Fibroblast of the aortic adventitia (primary cell): ENCODE measurements at regions not wholly inside any gene's neighbourhood (a gene's known extent, or its start where the extent isn't known, plus 50 kb on each side); places are given as distances from the start of the nearest gene placed in this dataset.
"Not testable (repeated sequence)": the region's sequence is repeated elsewhere in the genome, so short reads cannot be mapped to it uniquely, and the experiment has no call there.

Source experiments
- DNase-seq: peaks from one replicate; pipeline ENCODE4 v3.0.0-alpha.2; 2010; ENCODE audit warnings: low read depth
- H3K4me3 ChIP-seq: 2 replicates; pipeline ENCODE4 v1.5.1; 2011; ENCODE audit warnings: low read depth, mild to moderate bottlenecking, control low read depth, low read length, moderate library complexity
- TF ChIP-seq, protein P1 (sequence below): IDR thresholded peaks from 2 replicates; pipeline ENCODE4 v1.5.1; 2011; ENCODE audit warnings: mild to moderate bottlenecking, low read length, control low read depth, inconsistent platforms; ENCODE audit not compliant: insufficient read depth

DNA sequence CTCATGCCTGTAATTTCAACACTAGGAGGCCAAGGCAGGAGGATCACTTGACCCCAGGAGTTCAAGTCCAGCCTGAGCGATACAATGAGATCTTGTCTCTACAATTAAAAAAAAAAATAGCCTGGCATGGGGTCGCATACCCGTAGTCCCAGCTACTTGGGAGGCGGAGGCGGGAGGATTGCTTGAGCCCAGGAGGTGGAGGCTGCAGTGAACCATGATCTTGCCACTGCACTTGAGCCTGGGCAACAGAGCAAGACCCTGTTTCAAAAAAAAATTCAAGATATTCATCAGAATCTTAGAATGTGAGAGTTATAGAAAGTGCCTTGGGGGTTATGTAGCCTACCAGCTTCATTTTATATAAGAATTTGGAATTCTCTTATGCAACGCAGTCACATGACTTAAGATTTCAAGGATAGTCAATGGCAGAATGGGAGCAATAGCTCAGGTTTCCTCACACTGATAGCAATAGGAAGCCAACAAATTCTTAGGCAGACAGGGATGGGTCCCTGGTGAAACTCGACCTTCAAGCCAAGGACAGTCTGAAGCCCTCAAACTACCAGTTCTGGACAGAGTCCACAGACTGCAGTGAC, 462.5 kb downstream of the SETD4 start:
- TF ChIP-seq, protein P1, sequence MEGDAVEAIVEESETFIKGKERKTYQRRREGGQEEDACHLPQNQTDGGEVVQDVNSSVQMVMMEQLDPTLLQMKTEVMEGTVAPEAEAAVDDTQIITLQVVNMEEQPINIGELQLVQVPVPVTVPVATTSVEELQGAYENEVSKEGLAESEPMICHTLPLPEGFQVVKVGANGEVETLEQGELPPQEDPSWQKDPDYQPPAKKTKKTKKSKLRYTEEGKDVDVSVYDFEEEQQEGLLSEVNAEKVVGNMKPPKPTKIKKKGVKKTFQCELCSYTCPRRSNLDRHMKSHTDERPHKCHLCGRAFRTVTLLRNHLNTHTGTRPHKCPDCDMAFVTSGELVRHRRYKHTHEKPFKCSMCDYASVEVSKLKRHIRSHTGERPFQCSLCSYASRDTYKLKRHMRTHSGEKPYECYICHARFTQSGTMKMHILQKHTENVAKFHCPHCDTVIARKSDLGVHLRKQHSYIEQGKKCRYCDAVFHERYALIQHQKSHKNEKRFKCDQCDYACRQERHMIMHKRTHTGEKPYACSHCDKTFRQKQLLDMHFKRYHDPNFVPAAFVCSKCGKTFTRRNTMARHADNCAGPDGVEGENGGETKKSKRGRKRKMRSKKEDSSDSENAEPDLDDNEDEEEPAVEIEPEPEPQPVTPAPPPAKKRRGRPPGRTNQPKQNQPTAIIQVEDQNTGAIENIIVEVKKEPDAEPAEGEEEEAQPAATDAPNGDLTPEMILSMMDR = no peak
- DNase-seq = no peak
- no peak overlapping the region for H3K4me3 ChIP-seq

DNA sequence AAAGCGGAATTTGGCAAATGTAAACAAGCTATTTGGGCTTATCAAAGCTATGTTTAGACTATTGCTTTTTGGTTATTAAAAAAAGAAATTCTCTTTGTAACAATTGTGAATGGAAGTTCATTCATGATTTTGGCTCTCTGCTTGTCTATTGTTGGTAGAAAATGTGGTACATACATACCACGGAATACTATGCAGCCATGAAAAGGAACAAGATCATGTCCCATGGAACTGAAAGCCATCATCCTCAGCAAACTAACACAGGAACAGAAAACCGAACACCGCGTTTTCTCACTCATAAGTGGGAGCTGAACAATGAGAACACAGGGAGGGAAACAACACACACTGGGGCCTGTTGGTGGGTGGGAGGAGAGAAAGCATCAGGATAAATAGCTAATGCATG, 465.4 kb downstream of the SETD4 start:
- no peak for DNase-seq
- no peak overlapping the region for H3K4me3 ChIP-seq
- TF ChIP-seq, protein P1 = no peak

- TF ChIP-seq, protein P1 = no peak
- DNase-seq = peak; percentile 77
- H3K4me3 ChIP-seq = no peak overlapping the region
Measured at GRCh38 chr21:35593000-35593502, 467.3 kb downstream of the SETD4 start.

DNA sequence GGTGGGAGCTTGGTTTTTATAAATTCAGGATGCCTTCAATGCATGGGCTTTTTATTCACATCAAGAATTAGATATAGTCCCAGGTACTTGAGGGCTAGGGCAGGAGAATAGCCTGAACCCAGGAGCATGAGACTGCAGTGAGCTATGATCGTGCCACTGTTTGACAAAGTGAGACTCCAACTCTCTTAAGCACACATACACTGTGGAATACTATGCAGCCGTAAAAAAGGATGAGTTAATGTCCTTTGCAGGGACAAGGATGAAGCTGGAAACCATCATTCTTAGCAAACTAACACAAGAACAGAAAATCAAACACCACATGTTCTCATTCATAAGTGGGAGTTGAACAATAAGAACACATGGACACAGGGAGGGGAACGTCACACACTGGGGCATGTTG, 470.0 kb downstream of the SETD4 start:
- not testable (repeated sequence) for H3K4me3 ChIP-seq, DNase-seq

DNA sequence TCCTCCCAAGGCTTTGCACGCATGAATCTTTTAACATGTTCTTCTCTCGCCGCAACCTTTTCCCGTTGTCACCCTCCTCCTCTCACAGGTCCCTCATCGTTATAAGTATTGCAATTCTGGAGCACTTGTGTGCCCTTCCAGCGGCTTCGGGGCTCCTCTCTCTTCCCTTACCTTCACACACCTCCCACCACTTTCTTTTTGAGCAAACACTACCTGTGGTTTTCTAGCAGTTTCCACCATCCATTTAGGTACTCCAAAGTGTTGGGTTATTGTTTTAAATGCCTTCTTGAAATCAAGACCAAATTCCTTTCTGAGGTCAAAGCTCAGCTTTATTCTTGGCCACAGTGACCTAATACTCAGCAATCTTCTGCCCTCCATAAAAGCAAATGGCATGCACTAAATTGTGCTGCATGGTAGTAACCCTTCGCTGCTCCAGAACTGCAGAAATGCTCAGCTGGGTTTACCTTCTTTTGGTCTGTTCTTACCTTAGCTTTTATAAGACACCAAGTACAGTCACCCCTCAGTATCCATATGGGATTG, 472.4 kb downstream of the SETD4 start:
- TF ChIP-seq, protein P1 = no peak
- no peak for DNase-seq
- H3K4me3 ChIP-seq = no peak overlapping the region

- H3K4me3 ChIP-seq = no peak overlapping the region
- no peak for DNase-seq
- TF ChIP-seq, protein P1 = no peak
Measured at GRCh38 chr21:35586305-35586704, 474.0 kb downstream of the SETD4 start.

GRCh38 chr21:35585878-35586277, 474.4 kb downstream of the SETD4 start:
- DNase-seq = no peak
- no peak overlapping the region for H3K4me3 ChIP-seq
- TF ChIP-seq, protein P1 = no peak
